Aorta (tissue), 5 donors: ENCODE measurements at regions not wholly inside any gene's neighbourhood (a gene's known extent, or its start where the extent isn't known, plus 50 kb on each side); places are given as distances from the start of the nearest gene placed in this dataset.

Source experiments
- ATAC-seq: fragments of 200-7000 bp; cut with Tn5 transposase; one replicate; pipeline ENCODE4 v1.9.1; 2022; ENCODE audit warnings: moderate library complexity; ENCODE audit not compliant: low FRiP score
- DNase-seq, 2 donors: peaks; one replicate each; pipeline ENCODE4 v3.0.0-alpha.2; 2020
- H3K27ac ChIP-seq, 2 donors: one replicate each; pipeline ENCODE4 v1.5.1; 2013; ENCODE audit warnings: low read length in 2 of 2, mild to moderate bottlenecking in 2 of 2, moderate library complexity in 2 of 2, control low read depth in 1 of 2, inconsistent platforms in 1 of 2, low read depth in 1 of 2
- H3K27me3 ChIP-seq, 2 donors: one replicate each; pipeline ENCODE4 v1.6.1; 2013; ENCODE audit warnings: control low read depth in 1 of 2, low read length in 1 of 2, mild to moderate bottlenecking in 1 of 2, moderate library complexity in 1 of 2; ENCODE audit not compliant: insufficient read depth in 2 of 2, control insufficient read depth in 1 of 2
- H3K36me3 ChIP-seq, 2 donors: one replicate each; pipeline ENCODE4 v1.6.1; 2013; ENCODE audit warnings: control low read depth in 1 of 2, low read length in 1 of 2, mild to moderate bottlenecking in 1 of 2; ENCODE audit not compliant: insufficient read depth in 2 of 2, control insufficient read depth in 1 of 2
- H3K4me1 ChIP-seq, 2 donors: one replicate each; pipeline ENCODE4 v1.6.1; 2013; ENCODE audit warnings: low read length in 2 of 2, control low read depth in 1 of 2, mild to moderate bottlenecking in 1 of 2, moderate library complexity in 1 of 2; ENCODE audit not compliant: insufficient read depth in 2 of 2, control insufficient read depth in 1 of 2
- H3K4me3 ChIP-seq, 2 donors: one replicate each; pipeline ENCODE4 v1.5.1; 2013; ENCODE audit warnings: low read length in 2 of 2, control low read depth in 1 of 2, mild to moderate bottlenecking in 1 of 2
- H3K9me3 ChIP-seq: one replicate; pipeline ENCODE4 v1.6.1; 2013; ENCODE audit warnings: mild to moderate bottlenecking, low read length; ENCODE audit not compliant: control insufficient read depth
- WGBS, 2 donors: extraction: QIAGEN DNeasy Blood & Tissue Kit; methylation state at CpG; one replicate each; pipeline ENCODE4 v1.1.7; 2013; 5-methylcytosine and 5-hydroxymethylcytosine counted together
- intact Hi-C, 2 donors: fragments of 100-400 bp; cut with DNase I; formaldehyde crosslinking; loops; one replicate each; pipeline versions ENCODE4 v1.14.2 to v1.15.0; 2022
- donor health status: healthy with polysubstance abuse.
- donor health status: Bipolar disorder and iron deficiency.
- donor health status: DM: no; HTN: no; CAD: no.
- donor health status: DM: no; HTN: no; CAD: no.
- donor health status: DM: yes; HTN: yes; CAD: no.

- Histone ChIP-seq H3K4me1 (no peaks in the 10 kb centered on the region), H3K27me3 (no peaks in the 10 kb centered on the region), H3K27ac (no peak overlapping the region), H3K4me3 (no peak overlapping the region), H3K36me3 (no peaks in the 10 kb centered on the region), H3K9me3 (peaks cover 1% of the 10 kb centered on the region)
- intact Hi-C loops = no loop called here
- DNase-seq (no peak), ATAC-seq (no peak)
- WGBS, 2 donors = 90 to 92% methylated on average over 6 of the region's 6 CpGs
Measured at GRCh38 chr3:6779140-6779539, 81.8 kb upstream of the GRM7 start.

DNA sequence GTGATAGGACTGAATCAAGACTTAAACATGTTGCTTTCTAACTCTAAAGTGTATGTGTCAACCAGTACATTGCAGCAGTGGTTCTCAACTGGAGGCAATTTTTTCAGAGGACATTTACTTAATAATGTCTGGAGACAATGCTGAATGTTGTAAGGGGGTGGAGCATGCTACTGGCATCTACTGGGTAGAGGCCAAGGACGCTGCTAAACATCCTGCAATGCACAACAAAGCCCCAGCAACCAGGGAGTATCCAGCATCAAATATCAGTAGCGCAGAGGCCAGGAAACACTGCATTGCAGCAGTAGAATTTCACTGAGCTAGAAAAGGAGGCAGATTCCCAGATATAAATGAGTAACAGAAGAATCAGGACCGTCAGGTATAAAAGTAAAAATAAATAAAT is 79.8 kb upstream of the GRM7 start:
- H3K27ac ChIP-seq = no peak overlapping the region
- intact Hi-C loops = loop anchor here in 1 of 2 donors (10.0 kb wide), 1 partner anchor 1634 kb away; no protein-coding TSS in a partner anchor
- H3K9me3 ChIP-seq = peaks cover 1% of the 10 kb centered on the region
- H3K4me1 ChIP-seq = no peaks in the 10 kb centered on the region
- H3K36me3 ChIP-seq = no peaks in the 10 kb centered on the region
- WGBS, 2 donors = 68 to 76% methylated on average over 3 of the region's 3 CpGs
- H3K4me3 ChIP-seq = no peak overlapping the region
- H3K27me3 ChIP-seq = no peaks in the 10 kb centered on the region
- no peak for ATAC-seq
- no peak for DNase-seq

- Histone ChIP-seq H3K4me1 (no peaks in the 10 kb centered on the region), H3K27ac (no peak overlapping the region), H3K4me3 (no peak overlapping the region), H3K36me3 (no peaks in the 10 kb centered on the region), H3K9me3 (no peaks in the 10 kb centered on the region), H3K27me3 (no peaks in the 10 kb centered on the region)
- DNase-seq = no peak
- 18 to 30% methylated on average over 2 of the region's 2 CpGs for WGBS, 2 donors
- intact Hi-C loops = loop anchor here in 1 of 2 donors (10.0 kb wide), 1 partner anchor 1629 kb away; no protein-coding TSS in a partner anchor
- no peak for ATAC-seq
Measured at GRCh38 chr3:6785726-6786125, 75.2 kb upstream of the GRM7 start.

DNA sequence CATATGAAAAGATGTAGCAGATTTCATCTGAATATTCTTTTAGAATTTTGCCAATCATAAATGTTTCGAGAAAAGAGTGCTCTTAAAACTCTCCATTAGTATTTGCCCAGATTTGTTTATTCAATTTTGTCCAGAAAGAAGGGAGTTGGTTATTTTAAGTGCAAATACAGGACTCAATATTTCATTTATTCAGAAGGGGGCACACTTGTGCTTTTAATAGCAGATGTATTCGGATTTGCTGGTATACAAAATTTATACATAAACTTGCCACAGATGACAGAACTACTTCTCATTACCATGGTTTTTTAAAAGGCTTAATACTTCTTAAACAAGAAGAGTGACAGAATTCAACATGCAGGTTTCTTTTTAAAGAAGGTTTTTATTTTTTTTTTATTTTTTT is 69.8 kb upstream of the GRM7 start:
- DNase-seq (no peak), ATAC-seq (no peak)
- H3K4me3 ChIP-seq = no peak overlapping the region
- no peak overlapping the region for H3K27ac ChIP-seq
- H3K27me3 ChIP-seq = no peaks in the 10 kb centered on the region
- no peaks in the 10 kb centered on the region for H3K9me3 ChIP-seq
- no peaks in the 10 kb centered on the region for H3K36me3 ChIP-seq
- 4 to 6% methylated on average over 2 of the region's 2 CpGs for whole genome bisulfite sequencing, 2 donors
- no peaks in the 10 kb centered on the region for H3K4me1 ChIP-seq
- intact Hi-C loops = loop anchor here in 1 of 2 donors (5.0 to 10.0 kb wide), 2 partner anchors 1321 to 1514 kb away; no protein-coding TSS in a partner anchor

DNA sequence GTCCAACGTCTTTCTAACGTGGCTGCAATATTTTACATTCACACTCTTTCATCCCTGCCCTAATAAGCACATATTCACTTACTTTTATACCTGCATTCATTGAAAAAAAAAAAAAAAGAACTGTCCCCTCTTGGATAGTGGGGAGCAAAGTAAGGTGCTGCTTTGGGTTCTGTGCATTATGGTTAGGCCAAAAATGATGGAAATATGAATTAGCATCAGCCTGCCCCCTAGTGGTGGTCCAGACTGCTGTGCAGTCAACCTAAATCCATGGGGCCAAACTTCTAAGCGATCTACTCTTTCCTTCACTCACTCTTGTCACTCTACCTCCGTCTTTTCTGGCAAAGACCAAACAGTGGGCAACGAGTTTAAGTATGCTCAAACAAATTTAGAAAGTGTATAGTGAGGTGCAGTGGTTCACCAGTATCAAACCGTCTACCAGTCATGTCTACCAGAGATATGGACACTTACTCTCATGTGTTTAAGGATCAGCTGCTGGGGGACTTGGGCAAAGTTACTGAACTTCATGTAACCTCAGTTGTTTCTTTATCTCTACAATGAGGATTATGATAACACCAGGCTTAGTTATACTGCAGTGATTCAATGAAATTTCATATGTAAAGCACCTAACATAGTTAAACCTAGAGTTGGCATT is 61.5 kb upstream of the GRM7 start:
- intact Hi-C loops = loop anchor here in 1 of 2 donors (10.0 kb wide), 1 partner anchor 1505 kb away; no protein-coding TSS in a partner anchor
- Histone ChIP-seq H3K9me3 (no peaks in the 10 kb centered on the region), H3K27ac (no peak overlapping the region), H3K36me3 (no peaks in the 10 kb centered on the region), H3K4me3 (no peak overlapping the region), H3K4me1 (no peaks in the 10 kb centered on the region), H3K27me3 (no peaks in the 10 kb centered on the region)
- DNase-seq = no peak
- ATAC-seq = no peak
- WGBS, 2 donors = 77 to 80% methylated on average over 6 of the region's 6 CpGs

DNA sequence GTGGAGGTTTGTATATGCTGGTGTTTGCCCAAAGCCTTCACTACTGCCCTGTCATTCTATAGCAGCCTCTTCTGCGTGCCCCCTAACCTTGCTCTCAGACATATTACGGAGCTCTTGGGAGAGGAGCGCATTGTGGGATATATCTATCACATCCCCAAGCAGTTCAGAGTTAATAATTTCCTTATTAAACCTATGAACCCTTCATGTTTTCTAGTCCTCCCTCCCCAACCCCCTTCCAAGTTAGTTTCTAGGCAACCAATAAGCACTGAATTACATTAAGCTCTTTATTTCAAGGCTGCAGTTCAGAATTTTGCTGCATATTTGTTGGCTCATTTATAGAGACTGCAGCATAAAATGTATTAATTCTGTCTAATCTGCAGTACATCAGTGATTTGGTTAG is 57.3 kb upstream of the GRM7 start:
- no peak for ATAC-seq
- Histone ChIP-seq H3K4me3 (no peak overlapping the region), H3K27me3 (no peaks in the 10 kb centered on the region), H3K36me3 (no peaks in the 10 kb centered on the region), H3K9me3 (no peaks in the 10 kb centered on the region), H3K4me1 (no peaks in the 10 kb centered on the region), H3K27ac (no peak overlapping the region)
- DNase-seq = no peak
- intact Hi-C loops = no loop called here
- WGBS, 2 donors = 96 to 99% methylated on average over 3 of the region's 3 CpGs

GRCh38 chr3:6805236-6805635 is 55.7 kb upstream of the GRM7 start:
- WGBS, 2 donors = 53 to 67% methylated on average over 2 of the region's 2 CpGs
- no peak overlapping the region for H3K4me3 ChIP-seq

GRCh38 chr3:6806991-6807390 is 53.9 kb upstream of the GRM7 start:
- WGBS, 2 donors = 52 to 58% methylated on average over 3 of the region's 3 CpGs
- Histone ChIP-seq H3K4me1 (no peaks in the 10 kb centered on the region), H3K27ac (no peak overlapping the region), H3K27me3 (no peaks in the 10 kb centered on the region), H3K4me3 (no peak overlapping the region), H3K36me3 (no peaks in the 10 kb centered on the region), H3K9me3 (no peaks in the 10 kb centered on the region)
- no peak for DNase-seq
- intact Hi-C loops = loop anchor here in 1 of 2 donors (2.0 kb wide), 1 partner anchor 46 kb away; no protein-coding TSS in a partner anchor
- ATAC-seq = no peak

More at GRCh38 chr3:6805236-6805635, 55.7 kb upstream of the GRM7 start:
- H3K4me1 ChIP-seq = no peaks in the 10 kb centered on the region
- no peak for DNase-seq
- H3K36me3 ChIP-seq = no peaks in the 10 kb centered on the region
- H3K9me3 ChIP-seq = no peaks in the 10 kb centered on the region
- ATAC-seq = no peak
- H3K27me3 ChIP-seq = no peaks in the 10 kb centered on the region
- intact Hi-C loops = no loop called here
- no peak overlapping the region for H3K27ac ChIP-seq

DNA sequence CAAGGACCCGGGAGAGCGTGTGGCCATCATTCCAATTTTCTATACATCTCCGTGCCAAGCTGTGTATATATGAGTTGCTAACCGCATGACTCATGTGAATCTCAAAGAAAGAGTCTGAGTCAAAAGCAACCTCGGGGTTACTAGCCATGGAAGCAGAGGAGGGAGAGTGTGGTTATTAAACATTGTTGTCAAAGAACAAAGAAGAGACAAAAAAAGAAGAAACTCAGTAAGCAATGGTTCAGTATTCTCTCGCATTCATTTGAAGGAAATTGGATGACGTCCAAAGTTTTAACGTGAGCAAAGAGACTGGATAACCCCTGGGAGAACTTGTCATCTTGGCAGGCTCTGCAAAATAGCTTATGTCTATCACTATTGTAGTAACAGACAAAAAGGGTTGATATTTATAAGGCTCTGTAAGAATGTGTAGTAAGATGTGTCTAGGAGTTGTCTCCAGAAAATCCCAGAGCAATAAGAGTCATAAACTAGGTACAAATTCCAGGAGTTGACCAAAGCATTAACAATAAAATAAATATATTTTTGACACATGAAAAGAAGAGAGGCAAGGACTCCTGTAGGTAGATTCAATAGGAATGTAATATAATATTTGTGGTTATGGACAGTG is 52.8 kb upstream of the GRM7 start:
- WGBS, 2 donors = 50 to 57% methylated on average over 8 of the region's 8 CpGs
- ATAC-seq (no peak), DNase-seq (no peak)
- no peak overlapping the region for H3K4me3 ChIP-seq
- intact Hi-C loops = loop anchor here in 1 of 2 donors (2.0 kb wide), 1 partner anchor 45 kb away; no protein-coding TSS in a partner anchor
- H3K27ac ChIP-seq = no peak overlapping the region
- no peaks in the 10 kb centered on the region for H3K36me3 ChIP-seq
- H3K9me3 ChIP-seq = no peaks in the 10 kb centered on the region
- no peaks in the 10 kb centered on the region for H3K4me1 ChIP-seq
- no peaks in the 10 kb centered on the region for H3K27me3 ChIP-seq
